Bronchial epithelial cell (primary cell): ENCODE measurements at regions not wholly inside any gene's neighbourhood (a gene's known extent, or its start where the extent isn't known, plus 50 kb on each side); places are given as distances from the start of the nearest gene placed in this dataset.
A peak's percentile ranks its signal among the peaks of the same experiment; 100 is the strongest.

Source experiments
- DNase-seq: peaks from one replicate; pipeline ENCODE4 v3.0.0-alpha.2; 2010; ENCODE audit warnings: low read depth
- FAIRE-seq: peaks from 2 replicates; lab custom pipeline; 2011; peaks lifted over from hg19 to GRCh38; lab: Jason Lieb, UNC
- H3K27me3 ChIP-seq: 2 replicates; pipeline ENCODE4 v1.5.1; 2011; ENCODE audit warnings: low read length; ENCODE audit not compliant: control insufficient read depth, insufficient read depth
- H3K36me3 ChIP-seq: 2 replicates; pipeline ENCODE4 v1.5.1; 2011; ENCODE audit warnings: low read length; ENCODE audit not compliant: control insufficient read depth, insufficient read depth
- H3K4me3 ChIP-seq: 2 replicates; pipeline ENCODE4 v1.5.1; 2011; ENCODE audit warnings: mild to moderate bottlenecking, low read depth, low read length, control low read depth
- CTCF ChIP-seq: IDR thresholded peaks from 2 replicates; pipeline ENCODE4 v1.5.1; 2011; ENCODE audit warnings: mild to moderate bottlenecking, moderate library complexity, low read length, control low read depth, inconsistent platforms; ENCODE audit not compliant: insufficient read depth, severe bottlenecking

- no peak for FAIRE-seq
- no peak for TF ChIP-seq CTCF
These were observed 90.4 kb upstream of the HIVEP1 start for GRCh38 chr6:11921751-11922150.

GRCh38 chr6:11921017-11921438 lies 91.1 kb upstream of the HIVEP1 start:
- TF ChIP-seq CTCF, result no peak
- FAIRE-seq (no peak), DNase-seq (peak; percentile 91)
- Histone ChIP-seq H3K27me3 (no peaks in the 10 kb centered on the region), H3K36me3 (no peaks in the 10 kb centered on the region), H3K4me3 (no peak overlapping the region)

More at GRCh38 chr6:11921751-11922150, 90.4 kb upstream of the HIVEP1 start:
- no peaks in the 10 kb centered on the region for H3K36me3 ChIP-seq
- no peak overlapping the region for H3K4me3 ChIP-seq
- H3K27me3 ChIP-seq, result no peaks in the 10 kb centered on the region
- DNase-seq, result no peak

- H3K4me3 ChIP-seq, result no peak overlapping the region
- no peak for DNase-seq
- TF ChIP-seq CTCF, result no peak
- FAIRE-seq, result no peak
- H3K27me3 ChIP-seq, result no peaks in the 10 kb centered on the region
- H3K36me3 ChIP-seq, result no peaks in the 10 kb centered on the region
These were observed 91.5 kb upstream of the HIVEP1 start for GRCh38 chr6:11920566-11920965.

GRCh38 chr6:11919771-11920440 lies 92.2 kb upstream of the HIVEP1 start:
- no peak for DNase-seq
- H3K27me3 ChIP-seq, result no peaks in the 10 kb centered on the region
- H3K36me3 ChIP-seq, result no peaks in the 10 kb centered on the region
- TF ChIP-seq CTCF, result no peak
- no peak for FAIRE-seq
- H3K4me3 ChIP-seq, result no peak overlapping the region

GRCh38 chr6:11918739-11919605 lies 93.1 kb upstream of the HIVEP1 start:
- FAIRE-seq (no peak), DNase-seq (no peak)
- no peaks in the 10 kb centered on the region for H3K36me3 ChIP-seq
- no peaks in the 10 kb centered on the region for H3K27me3 ChIP-seq
- no peak for TF ChIP-seq CTCF
- no peak overlapping the region for H3K4me3 ChIP-seq
